GM18511 (cell line): ENCODE measurements at regions not wholly inside any gene's neighbourhood (a gene's known extent, or its start where the extent isn't known, plus 50 kb on each side); places are given as distances from the start of the nearest gene placed in this dataset.

Experiments
- ATAC-seq: cut with Tn5 transposase; IDR thresholded peaks from one replicate; pipeline ENCODE4 v1.9.1; 2021; ENCODE audit warnings: mild to moderate bottlenecking, moderate library complexity; ENCODE audit not compliant: unreplicated experiment

DNA sequence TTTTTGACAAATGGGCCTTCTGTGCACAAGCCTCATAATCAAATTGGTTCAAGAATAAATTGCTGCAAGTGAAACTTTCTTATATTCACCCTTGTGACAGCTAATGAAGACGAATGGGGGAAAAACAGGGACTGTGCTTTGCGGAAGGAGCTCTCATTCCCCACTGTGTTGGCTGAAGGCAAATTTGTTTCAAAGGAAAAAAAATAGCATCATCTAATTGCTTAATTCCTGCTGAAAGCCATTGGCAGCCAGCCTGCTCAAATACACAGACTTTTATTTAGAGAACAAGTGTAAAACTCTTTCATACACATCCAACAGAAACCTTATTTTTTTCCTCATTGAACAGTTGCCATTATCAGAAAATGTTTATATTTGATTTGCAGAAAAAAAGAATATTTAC is 172.3 kb downstream of the ARL6IP6 start:
- ATAC-seq: no peak

DNA sequence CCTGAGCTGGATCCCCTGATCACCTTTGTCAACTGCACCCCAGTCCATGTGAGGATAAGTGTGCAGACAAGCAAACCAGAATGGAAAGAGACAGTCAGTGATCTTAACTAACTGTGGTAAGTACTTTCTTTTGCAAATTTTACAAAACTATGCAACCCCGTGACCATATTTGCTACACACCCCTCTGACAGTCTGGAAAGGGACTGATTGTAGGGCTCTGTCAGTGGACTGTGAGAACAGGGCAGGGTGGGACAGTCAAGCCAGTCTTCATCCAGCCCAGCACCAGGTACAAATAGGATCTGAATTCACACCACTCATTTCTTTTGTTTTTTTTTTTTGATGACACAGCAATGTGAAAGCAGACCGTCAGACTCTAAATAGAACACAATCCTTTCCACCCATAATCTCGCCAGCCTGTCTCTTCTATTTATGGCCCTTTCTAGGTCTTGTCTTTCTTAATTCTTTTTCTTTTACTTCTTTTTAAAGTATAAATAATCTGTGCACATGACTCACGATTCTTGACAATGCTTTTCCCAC is 165.6 kb downstream of the ARL6IP6 start:
- no peak for ATAC-seq

DNA sequence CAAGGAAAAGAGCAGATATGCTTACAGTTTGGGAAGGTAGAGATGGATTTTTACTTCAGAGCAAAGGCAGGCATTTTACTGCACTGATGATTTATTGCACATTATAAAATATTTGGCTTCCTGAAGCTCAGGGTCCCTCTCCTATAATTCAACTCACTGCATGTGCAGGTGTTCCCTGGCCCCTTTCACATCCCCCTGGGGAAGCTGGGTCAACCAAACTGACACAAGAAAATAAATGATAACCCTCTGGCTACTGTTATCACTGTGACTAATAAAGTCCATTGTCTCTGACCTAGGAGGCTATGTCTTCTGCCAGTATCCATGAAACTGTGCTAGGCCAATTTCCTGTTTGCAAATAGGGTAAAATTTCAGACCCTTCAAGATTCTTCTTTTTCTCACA is 163.1 kb downstream of the ARL6IP6 start:
- no peak for ATAC-seq

DNA sequence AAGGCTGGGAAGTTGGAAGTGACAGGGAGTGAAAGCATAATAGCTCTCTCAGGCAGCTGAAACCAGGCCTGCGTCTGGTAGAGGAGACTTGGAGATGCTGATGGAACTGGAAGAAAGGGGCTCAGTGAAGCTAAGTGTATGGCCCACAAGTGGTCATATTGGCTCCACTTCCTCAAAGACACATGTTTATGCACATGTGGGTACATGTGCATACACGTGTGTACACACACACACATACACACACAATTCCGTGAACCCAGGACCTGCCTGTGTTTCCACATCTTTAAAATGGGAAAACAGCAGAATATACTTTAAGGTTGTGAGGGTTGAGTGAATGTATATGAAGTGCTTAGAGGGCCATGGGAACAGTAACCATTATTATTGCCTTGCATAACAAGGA is 160.9 kb downstream of the ARL6IP6 start:
- ATAC-seq: no peak

DNA sequence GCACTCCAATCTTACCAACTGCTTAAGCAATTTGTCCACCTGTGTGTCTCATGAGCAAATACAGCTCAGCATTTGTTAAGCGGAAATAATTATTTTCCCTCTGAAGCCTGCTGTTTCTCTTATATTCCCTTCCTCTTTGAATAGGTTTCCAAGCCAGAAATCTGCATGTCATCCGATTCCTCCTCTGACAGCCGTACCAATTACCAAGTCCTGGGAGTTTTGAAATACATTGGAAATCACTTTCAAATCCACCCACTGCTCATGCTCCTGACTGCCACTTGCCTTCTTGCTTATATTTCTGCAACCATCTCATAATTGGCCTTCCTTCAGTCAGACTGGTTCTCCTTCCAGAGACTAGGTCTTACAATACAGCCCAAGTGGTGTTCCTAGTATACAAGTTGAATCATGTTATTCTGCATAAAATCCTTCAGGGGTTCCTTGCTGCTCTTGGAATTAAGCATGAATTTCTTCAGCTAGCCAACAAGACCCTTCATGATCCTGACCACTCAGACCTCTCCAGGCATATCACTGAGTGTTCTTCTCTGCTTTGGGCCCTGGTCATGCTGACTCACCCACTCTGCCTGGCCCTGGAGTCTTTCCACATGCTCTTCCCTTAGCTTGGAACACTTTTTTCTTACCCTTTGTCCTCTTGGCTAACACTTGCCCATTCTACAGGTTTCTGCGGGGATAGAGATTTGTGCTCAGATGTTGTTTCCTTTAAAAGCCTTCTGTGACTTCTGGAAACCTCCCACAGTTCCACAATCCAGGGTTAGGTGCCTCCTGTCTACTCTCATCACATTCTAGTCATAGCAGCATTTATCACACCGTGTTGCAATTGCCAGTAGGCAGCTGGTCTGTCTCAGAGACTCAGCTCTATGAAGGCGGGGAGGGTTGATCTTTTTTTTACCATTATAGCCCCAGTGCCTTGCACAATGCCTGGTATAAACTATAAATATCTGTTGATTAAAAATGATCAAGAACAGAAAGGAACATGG is 157.6 kb downstream of the ARL6IP6 start:
- no peak for ATAC-seq

DNA sequence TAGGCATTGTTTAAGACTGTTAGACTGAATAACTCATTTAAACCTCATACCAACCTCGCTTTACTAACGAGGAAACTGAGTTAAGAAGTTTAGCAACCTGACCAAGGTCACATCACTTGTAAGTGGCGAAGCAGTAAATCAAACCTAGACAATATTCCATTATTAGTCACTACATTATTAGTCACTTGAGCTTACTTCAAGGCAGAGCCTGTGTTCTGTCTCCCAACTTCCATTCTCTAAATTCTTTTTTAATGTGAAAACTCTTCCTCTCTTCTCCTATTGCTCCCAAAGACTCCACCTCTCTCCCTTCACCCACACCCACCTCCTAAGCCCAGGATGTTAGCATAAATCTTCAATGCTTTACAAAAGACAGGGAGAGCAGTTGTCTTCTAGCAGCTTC is 156.5 kb downstream of the ARL6IP6 start:
- ATAC-seq: no peak

DNA sequence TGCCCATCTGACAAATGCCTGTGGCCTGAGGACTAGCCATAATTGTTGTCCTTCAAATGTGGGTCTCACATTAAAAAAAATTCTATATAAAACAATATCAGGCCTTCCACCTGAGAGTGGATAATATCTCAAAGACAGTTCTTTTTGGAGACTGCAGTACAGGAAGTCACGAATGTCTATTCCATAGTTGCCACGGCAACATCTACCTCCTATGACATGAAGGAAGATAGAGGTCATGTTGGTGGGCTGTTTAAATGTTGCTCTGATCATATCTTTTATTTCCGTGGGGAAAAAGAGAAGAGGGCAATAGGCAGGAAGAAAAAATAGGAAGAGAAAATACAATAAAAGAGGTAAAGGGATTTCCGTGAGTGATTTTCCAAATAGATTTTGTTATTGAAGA is 151.8 kb downstream of the ARL6IP6 start:
- ATAC-seq: no peak

DNA sequence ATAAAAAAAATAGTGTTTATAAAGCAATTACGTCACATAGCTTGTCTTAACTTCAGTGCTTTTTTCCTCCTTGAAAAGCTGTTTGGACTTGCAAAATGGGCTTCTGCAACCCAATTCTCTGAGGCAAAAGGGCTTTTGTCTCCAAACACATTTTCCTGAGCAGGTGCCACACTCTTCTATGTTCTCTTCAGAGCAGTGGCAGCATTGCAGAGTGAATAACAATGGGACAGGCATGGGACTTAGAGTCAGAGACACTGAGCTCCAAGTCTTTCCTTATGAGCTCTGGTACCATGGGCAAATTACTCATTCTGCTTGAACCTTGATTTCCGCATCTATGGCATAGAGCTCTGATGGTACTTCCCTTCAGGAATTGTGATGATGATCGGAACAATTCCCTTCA is 149.0 kb downstream of the ARL6IP6 start:
- no peak for ATAC-seq

DNA sequence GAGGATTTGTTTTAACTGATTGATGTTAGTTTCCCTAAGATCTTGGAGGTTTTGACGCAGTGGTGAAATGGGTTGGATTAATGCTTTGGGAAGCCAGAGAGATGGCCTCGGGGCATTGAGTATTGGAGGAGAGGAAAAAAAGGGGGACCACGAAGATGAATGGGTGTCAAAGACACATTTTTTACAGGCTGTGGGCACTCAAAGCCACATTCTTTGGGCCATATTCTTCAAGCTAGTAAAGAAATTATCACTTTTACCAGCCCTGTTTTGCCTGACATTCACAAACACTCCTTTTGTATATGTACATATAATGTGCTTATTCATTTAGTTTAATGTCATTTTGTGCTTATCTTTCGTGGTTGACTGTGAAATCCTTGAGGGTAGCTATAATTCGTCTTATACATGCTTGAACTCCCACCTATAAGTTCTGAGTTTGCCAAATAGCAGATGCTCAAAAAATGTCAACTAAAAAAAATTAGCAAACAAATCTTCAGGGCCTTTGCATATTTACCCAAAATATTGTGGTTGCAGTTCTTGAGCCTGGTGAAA is 146.3 kb downstream of the ARL6IP6 start:
- ATAC-seq: no peak

DNA sequence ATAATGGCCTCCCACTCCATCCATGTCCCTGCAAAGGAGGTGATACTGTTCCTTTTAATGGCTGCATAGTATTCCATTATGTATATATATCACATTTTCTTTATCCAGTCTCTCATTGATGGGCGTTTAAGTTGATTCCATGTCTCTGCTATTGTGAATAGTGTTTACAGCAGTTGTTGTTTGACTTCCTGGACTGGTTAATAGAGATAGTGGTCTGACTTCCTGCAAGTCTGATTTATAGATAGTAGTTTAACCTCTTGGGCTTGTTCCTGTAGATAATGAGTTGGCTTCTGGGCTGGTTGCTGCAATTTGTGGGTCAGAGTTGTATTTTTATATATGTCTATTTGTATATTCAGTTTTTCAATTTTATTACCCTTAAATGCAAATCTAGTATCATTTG is 145.4 kb downstream of the ARL6IP6 start:
- no peak for ATAC-seq

DNA sequence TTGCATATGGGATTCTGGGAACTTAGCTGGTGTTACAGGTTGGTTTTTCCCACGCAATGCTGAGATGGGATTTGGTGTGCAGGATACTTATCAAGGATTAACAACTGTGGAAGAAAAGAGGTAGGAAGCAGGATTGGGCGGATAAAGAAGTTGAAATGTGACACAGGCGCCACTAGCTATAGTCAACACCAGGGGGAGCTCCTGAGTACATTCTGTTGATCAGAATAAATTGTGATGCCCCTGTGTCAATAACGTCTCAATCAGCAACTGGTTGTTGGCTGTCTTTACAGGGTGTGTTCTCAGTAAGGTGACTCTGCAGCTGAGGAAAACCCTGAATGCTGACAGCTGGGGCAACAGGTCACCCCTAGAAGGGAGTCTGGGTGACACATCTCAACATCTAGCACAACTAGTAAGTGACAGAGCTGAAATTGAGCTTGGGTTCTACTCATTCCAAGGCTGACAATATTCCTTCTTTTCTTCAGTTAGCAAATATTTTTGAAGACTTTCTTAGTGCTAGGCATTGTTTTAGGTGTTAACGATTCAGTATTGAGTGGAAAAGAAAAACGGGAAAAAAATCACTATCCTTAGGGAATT is 143.0 kb downstream of the ARL6IP6 start:
- ATAC-seq: peak; percentile 72

DNA sequence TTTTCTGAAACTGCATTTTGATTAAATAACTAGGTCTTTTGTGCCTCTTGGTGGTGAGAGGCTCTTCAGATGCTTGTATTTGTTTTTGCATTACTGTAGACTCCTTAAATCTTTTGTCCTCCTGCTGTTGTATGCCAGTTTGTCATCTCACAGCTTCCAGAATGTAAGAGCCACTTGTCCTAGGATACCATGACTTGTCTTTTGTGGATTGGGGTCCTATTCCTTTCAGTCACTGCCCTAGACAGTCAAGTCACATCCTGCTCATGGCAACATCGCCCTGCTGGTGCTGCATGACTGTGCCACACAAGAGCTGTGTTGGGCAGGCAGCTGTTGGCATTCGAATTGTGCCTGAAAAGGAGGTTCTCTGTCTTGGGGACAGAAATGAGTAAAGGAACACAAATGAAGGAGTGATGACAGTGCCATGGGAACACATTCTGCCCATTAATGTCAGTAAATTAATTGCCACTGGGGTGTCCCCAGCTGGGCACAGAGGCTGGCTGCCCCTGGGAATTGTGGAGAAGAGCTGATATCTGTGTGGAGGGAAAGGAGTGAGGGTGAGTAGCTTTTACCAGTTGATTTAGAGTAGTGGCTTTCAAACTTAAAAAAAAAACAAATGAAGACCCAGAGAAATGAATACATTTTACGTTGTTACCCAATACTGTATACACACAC is 140.3 kb downstream of the ARL6IP6 start:
- no peak for ATAC-seq

DNA sequence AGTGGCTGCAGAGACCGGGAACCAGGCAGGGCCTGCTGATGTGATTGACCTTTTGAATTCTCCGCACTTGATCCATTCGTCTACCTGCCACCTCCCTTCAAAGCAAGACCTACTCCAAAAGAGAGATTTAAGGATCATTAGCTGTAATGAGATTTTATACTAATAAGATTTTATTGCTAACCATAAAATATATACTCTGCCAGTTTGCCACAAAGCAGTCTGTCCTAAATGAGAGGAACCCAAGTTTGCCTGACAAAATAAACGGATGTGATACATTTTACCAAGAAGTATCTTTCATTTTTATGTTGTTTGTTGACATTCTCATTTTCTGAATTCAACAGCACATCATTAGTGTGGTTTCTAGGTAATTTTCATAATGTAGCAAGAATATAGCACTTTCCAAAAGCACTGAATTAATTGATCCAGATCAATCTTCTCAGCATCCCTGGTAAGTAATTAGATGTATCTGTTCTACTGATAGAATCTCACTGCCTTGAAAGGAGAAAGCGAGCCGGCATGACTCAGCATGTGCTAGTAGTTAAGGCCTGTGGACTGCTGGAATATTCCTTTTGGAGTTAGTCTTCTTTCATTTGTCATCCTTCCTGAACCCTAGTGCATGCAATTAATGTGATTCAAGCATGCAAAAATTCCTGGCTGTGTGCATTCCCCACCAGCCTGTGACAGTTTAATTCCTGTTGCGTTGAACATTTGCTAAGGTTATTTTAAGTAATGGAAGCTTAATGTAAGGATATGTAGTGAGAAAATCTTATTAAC is 128.5 kb downstream of the ARL6IP6 start:
- ATAC-seq: no peak

DNA sequence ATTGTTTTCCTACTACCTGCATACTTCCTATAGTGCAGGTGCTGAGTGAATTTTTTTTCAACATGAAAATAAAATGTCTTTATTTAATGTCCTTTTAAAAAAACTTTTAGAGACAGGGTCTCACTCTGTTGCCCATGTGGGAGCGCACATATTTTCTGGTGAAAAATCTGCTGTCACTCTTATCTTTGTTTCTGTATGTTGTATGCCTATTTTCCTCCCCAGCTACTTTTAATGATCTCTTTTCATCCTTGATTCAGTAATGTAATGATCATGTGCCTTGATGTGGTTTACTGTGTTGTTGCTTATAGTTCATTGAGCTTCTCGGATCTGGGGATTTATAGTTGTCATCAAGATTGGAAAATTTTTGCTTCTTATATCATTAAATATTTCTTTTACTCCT is 117.3 kb downstream of the ARL6IP6 start:
- no peak for ATAC-seq

DNA sequence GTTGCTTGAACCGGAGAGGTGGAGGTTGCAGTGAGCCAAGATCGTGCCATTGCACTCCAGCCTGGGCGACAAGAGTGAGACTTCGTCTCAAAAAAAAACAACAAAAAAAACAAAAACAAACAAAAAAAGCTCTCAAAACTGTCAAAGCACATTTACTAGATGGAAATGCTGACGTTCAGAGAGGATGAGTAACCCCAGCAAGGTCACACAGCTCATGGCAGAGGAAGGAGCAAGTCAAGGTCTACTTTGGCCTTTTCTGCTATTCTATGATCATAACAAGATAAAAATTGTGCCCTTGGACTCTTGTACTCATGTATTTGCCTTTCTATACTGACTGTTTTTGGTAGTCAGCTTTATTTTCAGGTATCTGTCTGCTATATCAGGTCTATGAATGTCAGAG is 109.5 kb downstream of the ARL6IP6 start:
- no peak for ATAC-seq

DNA sequence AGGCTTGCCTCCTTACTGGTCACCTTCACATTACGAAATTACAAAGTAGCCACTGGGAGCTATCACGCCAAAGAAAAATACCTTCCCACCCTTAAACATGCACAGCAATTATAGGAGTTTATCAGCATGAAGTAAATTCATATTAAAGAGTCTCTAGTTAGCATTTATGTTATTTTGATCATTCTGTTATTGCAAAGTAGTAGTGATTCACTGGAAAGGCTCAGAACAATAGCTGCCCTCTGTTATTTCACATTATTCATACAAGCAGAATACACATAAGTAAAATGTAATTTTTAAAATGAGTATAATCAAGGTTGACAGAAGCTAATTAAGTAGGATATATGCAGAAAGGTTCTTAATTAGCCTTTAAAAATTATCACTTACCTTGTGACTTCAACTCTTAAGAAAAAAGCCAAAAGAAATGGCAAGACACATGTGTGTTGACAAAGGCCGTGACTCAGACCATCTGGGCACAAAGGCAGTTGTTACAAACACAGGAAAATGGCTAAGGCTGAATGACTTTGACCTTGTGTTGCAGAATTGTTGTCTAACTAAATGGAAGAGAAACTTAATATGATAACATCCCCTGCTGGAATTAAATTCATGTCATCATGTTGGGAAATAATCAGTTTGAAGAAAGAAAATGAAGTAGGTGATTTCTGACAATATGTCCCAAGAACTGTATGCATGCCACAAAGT is 108.3 kb downstream of the ARL6IP6 start:
- no peak for ATAC-seq

DNA sequence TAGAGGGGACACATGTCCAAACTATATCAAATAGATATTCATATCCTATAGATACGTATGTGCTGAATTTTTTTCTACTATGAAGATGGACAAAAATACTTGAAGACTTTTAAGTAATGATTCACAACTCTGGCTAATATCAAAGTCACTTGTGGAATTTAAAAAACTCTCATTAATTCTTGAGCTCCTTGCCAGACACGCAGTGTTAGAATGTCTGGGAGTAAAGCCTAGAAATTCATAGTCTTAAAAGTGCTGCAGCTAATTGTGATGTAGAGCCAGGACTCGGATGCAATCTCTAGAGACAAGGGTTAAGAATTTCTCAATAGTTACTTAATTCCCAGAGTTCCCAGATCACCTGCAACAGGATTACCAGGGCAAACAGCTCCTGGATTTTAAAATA is 107.4 kb downstream of the ARL6IP6 start:
- ATAC-seq: no peak

DNA sequence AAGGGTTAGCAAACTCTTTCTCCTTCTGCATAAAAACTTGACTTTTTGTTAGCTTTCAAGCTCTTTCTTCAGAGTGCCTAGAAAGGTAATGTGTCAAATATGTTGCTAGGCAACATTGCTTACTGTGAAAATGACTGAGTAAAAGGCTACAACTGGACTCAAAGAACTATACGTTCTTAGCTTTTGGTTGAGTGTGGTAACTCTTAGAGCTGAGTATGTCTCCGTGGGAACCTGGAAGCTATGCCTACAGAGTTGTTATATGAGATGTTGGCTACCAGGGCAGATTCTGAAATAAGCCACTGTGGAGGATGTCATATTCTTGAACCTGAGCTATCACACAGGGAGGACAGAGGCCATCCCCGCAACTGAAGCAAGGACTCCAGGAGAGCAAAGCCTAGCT is 105.5 kb downstream of the ARL6IP6 start:
- no peak for ATAC-seq

DNA sequence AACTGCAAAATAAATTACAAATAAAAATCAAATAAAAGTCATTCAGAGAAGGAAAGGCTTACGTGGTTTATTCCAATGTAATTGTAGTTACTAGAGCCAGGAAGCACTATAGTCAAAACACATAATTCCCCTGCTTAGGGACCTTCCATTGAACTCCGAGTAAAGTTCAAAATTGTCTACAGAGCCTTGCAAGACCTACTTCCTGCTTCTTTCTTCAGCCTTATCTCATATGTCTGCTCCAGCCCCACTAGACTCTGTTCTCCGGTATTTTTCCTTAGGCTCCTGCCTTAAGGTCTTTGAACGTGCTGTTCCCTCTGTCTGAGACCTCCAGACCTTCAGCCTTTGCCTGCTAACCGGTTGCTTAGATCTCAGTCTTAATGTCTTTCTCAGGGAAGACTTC is 104.3 kb downstream of the ARL6IP6 start:
- no peak for ATAC-seq

DNA sequence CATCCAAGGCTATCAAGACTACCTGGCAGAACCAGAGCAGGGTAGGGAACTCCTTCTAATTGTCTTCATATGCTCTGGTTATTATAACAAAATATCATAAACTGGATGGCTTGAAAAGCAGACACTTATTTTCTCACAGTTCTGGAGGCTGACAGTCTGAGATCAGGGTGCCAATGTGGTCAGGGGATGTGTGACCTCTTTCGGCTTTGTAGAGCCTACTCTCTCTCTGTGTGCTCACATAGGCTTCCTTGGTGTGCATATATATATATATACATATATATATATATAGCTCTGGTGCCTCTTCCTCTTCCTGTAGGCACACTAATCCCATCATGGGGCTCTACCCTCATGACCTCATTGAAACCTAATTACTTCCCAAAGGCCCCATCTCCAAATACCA is 101.6 kb downstream of the ARL6IP6 start:
- no peak for ATAC-seq
